ENCODE measurements at regions not wholly inside any gene's neighbourhood (a gene's known extent, or its start where the extent isn't known, plus 50 kb on each side); places are given as distances from the start of the nearest gene placed in this dataset.

DNA sequence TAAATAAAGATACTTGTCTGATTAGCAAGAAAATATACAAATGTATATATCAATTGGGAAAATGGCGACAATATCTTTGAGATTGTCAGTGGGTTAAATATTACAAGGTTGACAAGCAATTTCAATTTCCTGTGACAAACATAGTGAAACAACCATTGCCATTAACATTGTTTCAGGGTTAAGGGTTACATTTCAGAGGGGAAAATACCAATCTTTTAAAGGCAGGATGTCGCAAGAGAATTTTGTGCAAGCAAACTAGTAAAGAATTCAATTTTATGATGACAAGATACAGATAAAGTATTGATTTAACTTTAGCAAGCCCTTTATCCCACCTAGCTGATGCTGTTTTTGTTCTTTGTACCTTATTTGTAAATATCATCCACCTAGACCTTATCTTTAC lies 305.8 kb upstream of the GRIA3 start:
- TF ChIP-seq POLR2AphosphoS5 (IDR thresholded peaks at IDR 0.05) (no peak), POLR2A (IDR thresholded peaks at IDR 0.05) (no peak)
- TF ChIP-seq, protein P1, sequence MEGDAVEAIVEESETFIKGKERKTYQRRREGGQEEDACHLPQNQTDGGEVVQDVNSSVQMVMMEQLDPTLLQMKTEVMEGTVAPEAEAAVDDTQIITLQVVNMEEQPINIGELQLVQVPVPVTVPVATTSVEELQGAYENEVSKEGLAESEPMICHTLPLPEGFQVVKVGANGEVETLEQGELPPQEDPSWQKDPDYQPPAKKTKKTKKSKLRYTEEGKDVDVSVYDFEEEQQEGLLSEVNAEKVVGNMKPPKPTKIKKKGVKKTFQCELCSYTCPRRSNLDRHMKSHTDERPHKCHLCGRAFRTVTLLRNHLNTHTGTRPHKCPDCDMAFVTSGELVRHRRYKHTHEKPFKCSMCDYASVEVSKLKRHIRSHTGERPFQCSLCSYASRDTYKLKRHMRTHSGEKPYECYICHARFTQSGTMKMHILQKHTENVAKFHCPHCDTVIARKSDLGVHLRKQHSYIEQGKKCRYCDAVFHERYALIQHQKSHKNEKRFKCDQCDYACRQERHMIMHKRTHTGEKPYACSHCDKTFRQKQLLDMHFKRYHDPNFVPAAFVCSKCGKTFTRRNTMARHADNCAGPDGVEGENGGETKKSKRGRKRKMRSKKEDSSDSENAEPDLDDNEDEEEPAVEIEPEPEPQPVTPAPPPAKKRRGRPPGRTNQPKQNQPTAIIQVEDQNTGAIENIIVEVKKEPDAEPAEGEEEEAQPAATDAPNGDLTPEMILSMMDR (IDR thresholded peaks at IDR 0.05), result no peak
- H3K9me3 ChIP-seq, result peaks cover 3 to 4% of the 10 kb centered on the region in 2 donors
- no peaks in the 10 kb centered on the region for H3K4me1 ChIP-seq
- DNase-seq (ENCODE audit: low spot score in 2 of 2), result no peak
- no peaks in the 10 kb centered on the region for H3K27me3 ChIP-seq
- H3K27ac ChIP-seq, result no peak overlapping the region
- no peak overlapping the region for H3K4me3 ChIP-seq
- no peaks in the 10 kb centered on the region for H3K36me3 ChIP-seq
- intact Hi-C loops (cut with DNase I; ENCODE audit: low total_unique reads), result no loop called here

DNA sequence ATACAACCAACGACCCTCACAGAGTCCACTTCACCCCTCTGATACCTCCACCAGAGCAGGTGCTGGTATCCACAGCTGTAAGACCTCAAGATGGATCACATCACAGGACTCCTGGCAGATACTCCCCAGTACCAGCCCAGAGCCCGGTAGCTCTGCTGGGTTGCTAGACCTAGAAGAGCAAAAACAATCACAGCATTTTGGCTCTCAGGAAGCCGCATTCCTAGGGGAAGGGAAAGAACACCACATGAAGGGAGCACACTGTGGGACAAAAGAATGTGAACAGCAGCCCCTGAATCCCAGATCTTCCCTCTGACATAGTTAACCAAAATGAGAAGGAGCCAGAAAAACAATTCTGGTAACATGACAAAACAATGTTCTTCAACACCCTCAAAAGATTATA lies 303.1 kb upstream of the GRIA3 start:
- Histone ChIP-seq H3K4me3 (no peak overlapping the region), H3K27me3 (no peaks in the 10 kb centered on the region), H3K27ac (no peak overlapping the region), H3K4me1 (no peaks in the 10 kb centered on the region), H3K36me3 (no peaks in the 10 kb centered on the region), H3K9me3 (peaks cover 3 to 4% of the 10 kb centered on the region in 2 donors)
- DNase-seq (ENCODE audit: low spot score in 2 of 2), result no peak
- intact Hi-C loops (cut with DNase I; ENCODE audit: low total_unique reads), result no loop called here
- TF ChIP-seq POLR2A (IDR thresholded peaks at IDR 0.05), result no peak
- TF ChIP-seq, protein P1 (IDR thresholded peaks at IDR 0.05), result no peak
- no peak for TF ChIP-seq POLR2AphosphoS5 (IDR thresholded peaks at IDR 0.05)

DNA sequence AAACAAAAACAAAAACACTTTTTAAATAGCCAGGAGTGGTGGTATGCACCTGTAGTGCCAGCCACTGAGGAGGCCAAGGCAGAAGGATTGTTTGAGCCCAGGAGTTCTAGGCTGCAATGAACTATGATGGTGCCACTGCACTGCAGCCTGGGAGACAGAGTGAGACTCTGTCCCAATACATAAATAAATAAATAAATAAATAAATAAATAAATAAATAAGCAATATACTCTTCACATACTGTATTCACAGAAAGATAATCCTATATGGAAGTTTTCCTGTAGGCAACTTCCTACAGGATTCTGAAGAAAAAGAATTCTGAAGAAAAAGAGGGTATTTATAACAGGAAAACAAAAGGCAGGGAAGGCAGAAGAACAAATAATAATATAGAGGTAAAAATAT lies 293.3 kb upstream of the GRIA3 start:
- Histone ChIP-seq H3K9me3 (peaks cover 0 to 8% of the 10 kb centered on the region in 2 donors), H3K4me1 (no peaks in the 10 kb centered on the region), H3K27me3 (no peaks in the 10 kb centered on the region), H3K4me3 (no peak overlapping the region), H3K36me3 (no peaks in the 10 kb centered on the region), H3K27ac (no peak overlapping the region)
- intact Hi-C loops (cut with DNase I; ENCODE audit: low total_unique reads), result no loop called here
- no peak for DNase-seq (ENCODE audit: low spot score in 2 of 2)
- TF ChIP-seq POLR2AphosphoS5 (IDR thresholded peaks at IDR 0.05), result no peak
- TF ChIP-seq, protein P1 (IDR thresholded peaks at IDR 0.05), result no peak
- TF ChIP-seq POLR2A (IDR thresholded peaks at IDR 0.05), result no peak

- Histone ChIP-seq H3K36me3 (no peaks in the 10 kb centered on the region), H3K27me3 (no peaks in the 10 kb centered on the region), H3K27ac (no peak overlapping the region), H3K9me3 (peaks cover 6 to 45% of the 10 kb centered on the region in 2 donors), H3K4me3 (no peak overlapping the region), H3K4me1 (no peaks in the 10 kb centered on the region)
- intact Hi-C loops (cut with DNase I; ENCODE audit: low total_unique reads), result loop anchor here (5.0 kb wide), 1 partner anchor 669 kb away; no protein-coding TSS in a partner anchor
- DNase-seq (ENCODE audit: low spot score in 2 of 2), result no peak
- no peak for TF ChIP-seq POLR2AphosphoS5 (IDR thresholded peaks at IDR 0.05)
- no peak for TF ChIP-seq POLR2A (IDR thresholded peaks at IDR 0.05)
- TF ChIP-seq, protein P1 (IDR thresholded peaks at IDR 0.05), result no peak
These were observed 277.4 kb upstream of the GRIA3 start for GRCh38 chrX:122906726-122907125.

DNA sequence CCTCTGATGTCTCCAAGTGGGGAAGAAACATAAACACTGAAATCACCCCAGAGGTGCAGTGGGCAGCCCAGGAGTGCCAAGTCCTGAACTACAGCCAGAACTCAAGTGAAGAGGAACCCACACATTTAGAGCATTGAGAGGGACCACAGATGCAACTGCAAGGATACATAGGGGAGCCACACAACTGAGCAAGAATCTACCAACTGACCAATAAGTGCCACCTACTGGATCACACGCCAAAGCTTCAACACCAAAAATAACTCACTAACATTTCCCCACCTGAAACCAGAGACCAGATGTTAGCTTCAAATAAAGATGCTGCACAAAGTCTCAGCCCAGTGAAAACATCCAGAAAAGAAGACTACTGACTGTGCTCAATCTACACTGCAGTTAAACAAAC lies 276.7 kb upstream of the GRIA3 start:
- H3K27me3 ChIP-seq, result no peaks in the 10 kb centered on the region
- no peaks in the 10 kb centered on the region for H3K4me1 ChIP-seq
- no peaks in the 10 kb centered on the region for H3K36me3 ChIP-seq
- TF ChIP-seq POLR2AphosphoS5 (IDR thresholded peaks at IDR 0.05), result no peak
- TF ChIP-seq, protein P1 (IDR thresholded peaks at IDR 0.05), result no peak
- TF ChIP-seq POLR2A (IDR thresholded peaks at IDR 0.05), result no peak
- no peak overlapping the region for H3K4me3 ChIP-seq
- H3K9me3 ChIP-seq, result peaks cover 6 to 39% of the 10 kb centered on the region in 2 donors
- H3K27ac ChIP-seq, result no peak overlapping the region
- intact Hi-C loops (cut with DNase I; ENCODE audit: low total_unique reads), result loop anchor here (5.0 kb wide), 1 partner anchor 670 kb away; no protein-coding TSS in a partner anchor
- DNase-seq (ENCODE audit: low spot score in 2 of 2), result no peak
